GM12872 (cell line): ENCODE measurements at regions not wholly inside any gene's neighbourhood (a gene's known extent, or its start where the extent isn't known, plus 50 kb on each side); places are given as distances from the start of the nearest gene placed in this dataset.

Experiments used
- TF ChIP-seq, protein P1 (sequence below): IDR thresholded peaks from 3 replicates; pipeline ENCODE4 v1.5.1; 2011; ENCODE audit warnings: low read depth, mild to moderate bottlenecking, low read length, moderate library complexity; ENCODE audit not compliant: insufficient read depth

DNA sequence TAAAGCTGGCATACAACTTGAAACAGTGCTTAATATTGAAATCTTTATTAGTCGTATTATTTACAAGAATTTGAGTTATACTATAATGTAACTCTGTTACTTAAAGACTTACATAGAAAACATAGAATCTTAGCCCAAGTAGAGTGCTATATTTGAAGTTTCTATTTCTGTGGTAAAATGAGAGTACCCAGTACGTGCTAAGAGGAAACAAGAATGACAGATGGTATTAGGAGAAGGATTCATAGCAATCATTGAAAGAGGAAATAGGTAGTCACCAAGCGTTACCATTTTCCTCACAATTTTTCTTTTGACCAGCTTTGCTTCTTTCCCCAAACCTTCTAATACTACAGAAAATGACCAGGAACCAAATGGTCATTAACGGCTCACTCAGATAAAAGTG, 412.1 kb upstream of the GRIA3 start:
- TF ChIP-seq, protein P1, sequence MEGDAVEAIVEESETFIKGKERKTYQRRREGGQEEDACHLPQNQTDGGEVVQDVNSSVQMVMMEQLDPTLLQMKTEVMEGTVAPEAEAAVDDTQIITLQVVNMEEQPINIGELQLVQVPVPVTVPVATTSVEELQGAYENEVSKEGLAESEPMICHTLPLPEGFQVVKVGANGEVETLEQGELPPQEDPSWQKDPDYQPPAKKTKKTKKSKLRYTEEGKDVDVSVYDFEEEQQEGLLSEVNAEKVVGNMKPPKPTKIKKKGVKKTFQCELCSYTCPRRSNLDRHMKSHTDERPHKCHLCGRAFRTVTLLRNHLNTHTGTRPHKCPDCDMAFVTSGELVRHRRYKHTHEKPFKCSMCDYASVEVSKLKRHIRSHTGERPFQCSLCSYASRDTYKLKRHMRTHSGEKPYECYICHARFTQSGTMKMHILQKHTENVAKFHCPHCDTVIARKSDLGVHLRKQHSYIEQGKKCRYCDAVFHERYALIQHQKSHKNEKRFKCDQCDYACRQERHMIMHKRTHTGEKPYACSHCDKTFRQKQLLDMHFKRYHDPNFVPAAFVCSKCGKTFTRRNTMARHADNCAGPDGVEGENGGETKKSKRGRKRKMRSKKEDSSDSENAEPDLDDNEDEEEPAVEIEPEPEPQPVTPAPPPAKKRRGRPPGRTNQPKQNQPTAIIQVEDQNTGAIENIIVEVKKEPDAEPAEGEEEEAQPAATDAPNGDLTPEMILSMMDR = no peak

GRCh38 chrX:122777766-122778165, 406.3 kb upstream of the GRIA3 start:
- TF ChIP-seq, protein P1 = no peak

DNA sequence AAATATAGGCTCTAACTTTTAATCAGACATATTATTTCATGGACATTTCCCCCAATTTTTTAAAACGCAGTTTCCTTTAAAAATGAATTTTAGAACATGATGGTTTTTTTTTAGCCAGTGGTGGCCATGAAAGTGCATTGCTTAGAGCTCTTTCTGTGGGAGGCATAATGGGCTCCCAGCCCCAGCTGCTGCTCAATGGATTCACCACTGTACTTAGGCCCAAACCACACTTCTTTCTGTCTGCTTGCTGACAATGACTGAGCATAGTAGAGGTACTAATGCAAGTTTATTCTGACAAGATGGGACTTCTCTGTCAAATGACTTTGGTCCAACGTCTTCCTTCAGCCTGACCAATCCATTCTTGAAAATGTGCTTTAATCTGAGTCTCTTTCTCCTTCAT, 400.2 kb upstream of the GRIA3 start:
- TF ChIP-seq, protein P1 = no peak

DNA sequence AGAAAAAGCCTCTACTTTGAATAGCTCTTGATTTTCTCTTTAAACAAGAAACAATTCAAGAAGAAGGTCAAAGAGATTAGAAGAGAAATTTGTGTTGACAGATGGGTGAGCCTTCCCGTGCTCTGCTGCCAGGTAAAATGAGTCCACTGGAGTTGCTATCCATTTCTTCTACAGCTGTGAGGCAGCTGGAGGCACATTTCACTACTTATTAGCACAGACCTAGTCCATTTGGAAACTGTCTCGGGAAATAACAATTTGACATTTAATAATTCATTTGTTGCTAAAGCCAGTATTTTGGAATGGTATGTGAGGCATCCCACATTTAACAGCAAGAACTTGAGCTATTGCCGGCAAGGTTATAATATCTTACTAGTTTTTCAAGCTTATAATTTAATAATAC, 396.8 kb upstream of the GRIA3 start:
- TF ChIP-seq, protein P1 = no peak

DNA sequence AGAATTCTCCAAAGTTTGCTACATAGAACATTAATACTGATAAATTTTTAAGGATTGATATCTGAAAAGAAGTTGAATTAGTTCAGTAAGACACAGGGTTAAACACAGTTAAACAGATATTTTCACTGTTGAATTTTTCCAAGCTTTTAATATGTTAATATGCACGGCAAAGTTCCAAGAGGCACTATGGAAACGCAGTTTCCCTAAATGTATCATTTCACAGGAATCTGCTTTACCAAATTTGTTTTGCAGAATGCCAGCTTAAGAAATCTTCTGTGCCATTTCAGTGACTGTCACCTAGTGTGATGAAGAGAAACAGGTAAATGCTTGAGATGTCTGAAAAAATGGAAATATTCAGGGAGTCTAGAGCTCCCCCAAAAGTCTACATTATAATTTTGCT, 395.9 kb upstream of the GRIA3 start:
- TF ChIP-seq, protein P1 = no peak

DNA sequence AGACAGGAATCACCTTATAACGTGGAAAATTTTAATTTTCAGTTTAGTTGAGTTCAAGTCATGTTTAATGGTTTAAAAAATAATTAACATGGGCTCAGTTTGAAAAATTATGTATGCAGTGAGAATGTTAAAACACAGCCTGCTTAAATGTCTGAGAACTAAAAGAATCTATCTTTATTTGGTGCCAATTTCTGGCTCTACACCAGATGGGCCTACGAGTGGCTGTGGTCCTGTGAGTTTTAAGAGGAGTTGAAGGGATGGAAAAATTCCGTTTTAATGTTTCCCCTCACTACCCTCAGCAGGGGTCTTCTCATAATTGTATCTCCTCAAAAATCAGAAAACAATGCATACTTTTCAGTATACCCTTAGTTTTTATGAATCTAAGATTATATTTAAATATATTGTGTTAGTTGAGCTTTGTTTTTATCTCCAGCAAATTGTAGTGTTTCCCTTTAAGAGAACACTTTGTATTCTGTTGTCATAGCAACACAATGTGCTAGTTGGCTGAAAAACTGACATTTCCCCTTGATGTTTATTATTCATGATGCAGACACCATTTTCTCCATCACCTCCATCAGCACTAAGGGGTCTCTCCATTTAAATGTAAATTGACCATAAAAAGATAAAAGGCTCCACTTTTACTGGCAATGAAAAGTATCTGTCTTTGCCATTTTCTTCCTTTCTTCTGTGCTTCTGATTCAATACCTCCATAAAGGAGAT, 393.5 kb upstream of the GRIA3 start:
- TF ChIP-seq, protein P1 = no peak

GRCh38 chrX:122813876-122814275, 370.2 kb upstream of the GRIA3 start:
- TF ChIP-seq, protein P1 = no peak
